ENCODE measurements at regions not wholly inside any gene's neighbourhood (a gene's known extent, or its start where the extent isn't known, plus 50 kb on each side); places are given as distances from the start of the nearest gene placed in this dataset.
"Not testable (repeated sequence)": the region's sequence is repeated elsewhere in the genome, so short reads cannot be mapped to it uniquely, and the experiment has no call there.

GRCh38 chrX:45445745-45446412, 245.2 kb upstream of the DIPK2B start:
- no peak for DNase-seq

DNA sequence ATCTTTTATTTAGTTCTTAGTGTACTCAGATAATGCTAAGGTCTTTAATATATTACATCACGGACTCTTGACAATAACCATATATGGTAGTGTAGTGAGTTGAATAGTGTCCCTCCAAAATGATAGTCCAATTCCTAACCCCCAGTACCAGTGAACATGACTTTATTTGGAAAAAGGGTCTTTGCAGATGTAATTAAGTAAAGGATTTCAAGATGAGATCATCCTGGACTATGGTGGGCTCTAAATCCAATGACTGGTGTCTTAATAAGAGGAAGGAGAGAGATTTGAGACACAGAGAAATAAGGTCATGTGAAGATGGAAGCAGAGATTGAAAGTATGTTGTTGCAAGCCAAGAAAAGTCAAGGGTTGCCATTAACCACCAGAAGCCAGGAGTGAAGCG, 236.5 kb upstream of the DIPK2B start:
- DNase-seq: no peak

GRCh38 chrX:45435481-45435880, 234.8 kb upstream of the DIPK2B start:
- no peak for DNase-seq

GRCh38 chrX:45434231-45434630, 233.6 kb upstream of the DIPK2B start:
- DNase-seq: no peak

- no peak for DNase-seq
These were observed 228.2 kb upstream of the DIPK2B start for GRCh38 chrX:45428831-45429230.

DNA sequence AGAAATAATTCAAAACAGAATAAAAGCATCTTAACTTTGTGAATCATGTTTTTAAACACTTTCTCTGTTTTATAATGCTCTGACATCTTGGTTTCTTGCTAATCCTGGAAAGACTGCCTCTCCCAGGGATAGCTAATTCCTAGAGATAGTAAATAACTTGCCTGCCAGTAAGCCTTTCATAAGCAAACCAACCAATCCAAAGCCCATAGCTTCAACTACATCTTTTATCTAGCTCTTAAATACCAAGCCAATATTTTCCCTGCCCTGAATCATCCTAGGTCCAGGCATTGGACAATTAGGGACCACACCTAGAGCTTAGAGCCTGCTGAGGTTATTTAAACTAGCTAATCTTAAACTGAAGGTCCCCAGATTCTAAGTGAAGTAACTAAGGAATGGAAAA, 223.7 kb upstream of the DIPK2B start:
- no peak for DNase-seq

GRCh38 chrX:45422216-45422925, 221.7 kb upstream of the DIPK2B start:
- DNase-seq: no peak

DNA sequence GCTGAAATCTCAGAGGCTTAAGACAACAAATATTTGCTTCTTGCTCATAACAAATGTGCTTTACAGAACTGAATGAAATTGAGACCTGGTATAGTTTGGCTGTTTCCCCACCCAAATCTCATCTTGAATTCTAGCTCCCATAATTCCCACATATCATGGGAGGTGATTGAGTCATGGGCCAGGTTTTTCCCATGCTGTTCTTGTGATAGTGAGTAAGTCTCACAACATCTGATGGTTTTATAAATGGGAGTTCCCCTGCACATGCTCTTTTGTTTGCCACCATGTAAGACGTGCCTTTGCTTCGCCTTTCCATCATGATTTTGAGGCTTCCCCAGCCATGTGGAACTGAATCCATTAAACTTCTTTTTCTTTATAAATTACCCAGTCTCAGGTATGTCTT, 221.1 kb upstream of the DIPK2B start:
- DNase-seq: no peak

DNA sequence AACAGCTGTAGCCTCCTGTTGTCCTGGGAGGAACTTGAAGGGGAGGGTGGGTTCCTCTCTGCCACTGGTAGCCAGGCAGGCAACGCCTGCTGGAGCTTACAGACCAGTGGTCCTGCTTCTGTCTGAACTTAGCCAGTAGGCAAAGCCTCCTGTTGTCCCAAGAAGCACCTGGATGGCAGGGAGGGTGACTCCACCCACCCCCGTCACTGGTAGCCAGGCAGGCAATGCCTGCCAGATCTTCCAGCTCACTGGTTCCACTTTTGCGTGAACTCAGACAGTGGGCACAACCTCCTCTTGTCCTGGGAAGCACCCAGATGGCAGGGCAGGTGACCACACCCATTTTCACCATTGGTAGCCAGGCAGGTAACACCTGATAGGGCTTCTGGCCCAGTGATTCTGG, 203.5 kb upstream of the DIPK2B start:
- DNase-seq: no peak

DNA sequence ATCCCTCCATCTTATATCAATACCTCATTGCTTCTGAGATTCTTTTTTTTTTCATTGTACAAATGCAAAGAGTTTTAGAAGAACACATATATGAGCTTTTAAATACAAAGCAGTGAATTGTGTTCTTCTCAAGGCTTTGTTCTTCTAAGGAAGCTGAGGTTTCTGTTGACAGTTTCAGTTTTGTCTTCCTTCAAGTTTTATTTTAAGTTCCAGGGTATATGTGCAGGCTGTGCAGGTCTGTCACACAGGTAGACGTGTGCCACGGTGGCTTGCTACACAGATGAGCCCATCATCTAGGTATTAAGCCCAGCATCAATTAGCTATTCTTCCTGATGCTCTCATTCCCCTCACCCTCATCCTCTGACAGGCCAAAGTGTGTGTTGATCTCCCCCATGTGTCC, 201.2 kb upstream of the DIPK2B start:
- DNase-seq: no peak

- DNase-seq: not testable (repeated sequence)
These were observed 200.5 kb upstream of the DIPK2B start for GRCh38 chrX:45400951-45401725.

DNA sequence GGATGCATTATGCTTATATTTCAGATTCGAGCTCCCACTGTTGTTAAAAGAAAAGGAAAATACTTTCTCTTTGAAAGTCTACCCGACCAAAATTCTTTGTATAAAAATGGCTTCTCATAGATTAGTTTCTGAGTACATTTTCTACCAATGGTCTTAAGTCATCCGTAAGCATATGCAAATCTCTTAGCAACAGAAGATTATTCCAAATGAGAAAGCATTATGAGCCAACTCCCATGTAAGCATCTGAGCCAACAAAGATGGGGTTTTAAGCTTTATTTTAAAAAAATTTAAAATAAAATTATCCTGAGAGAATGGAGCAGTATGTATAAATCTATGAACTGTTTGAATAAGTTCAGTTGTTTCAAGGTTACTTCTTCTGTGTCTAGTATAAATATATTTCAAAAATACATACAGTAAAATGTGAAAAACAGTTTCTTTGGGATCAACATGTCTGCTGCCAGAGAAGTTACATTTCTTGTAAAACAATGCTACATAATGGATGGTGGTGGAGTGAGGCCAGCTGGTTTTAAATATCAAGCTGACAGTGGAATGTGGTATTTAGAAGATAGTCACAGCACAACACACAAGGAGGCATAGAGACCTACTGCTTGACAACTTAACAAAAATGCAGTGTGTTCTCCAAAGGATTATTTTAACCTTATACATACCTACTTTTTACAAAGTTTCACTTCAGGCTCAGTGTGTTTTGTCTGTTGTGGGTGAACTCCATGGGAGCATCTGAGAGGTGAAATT, 199.5 kb upstream of the DIPK2B start:
- DNase-seq: no peak

DNA sequence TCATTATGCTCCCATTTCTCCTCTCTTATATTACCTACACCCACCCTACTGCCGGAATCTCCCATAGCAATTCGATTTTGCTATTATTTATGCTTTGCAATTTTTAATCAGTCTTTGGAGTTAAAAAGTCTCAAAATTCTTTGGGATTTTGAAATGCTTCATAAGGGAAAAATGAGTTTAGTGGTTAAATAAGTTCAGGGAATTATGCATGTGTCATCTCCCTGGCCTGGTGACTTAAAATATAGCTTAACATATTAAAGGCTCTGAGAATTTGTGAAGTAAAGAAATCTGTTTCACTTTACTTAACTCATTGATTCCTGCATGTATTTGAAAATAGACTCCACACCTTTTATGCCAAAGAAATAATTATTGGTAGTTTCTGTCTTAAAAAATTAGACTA, 185.1 kb upstream of the DIPK2B start:
- DNase-seq: no peak

GRCh38 chrX:45381841-45382240, 181.2 kb upstream of the DIPK2B start:
- DNase-seq: no peak

GRCh38 chrX:45381366-45381765, 180.7 kb upstream of the DIPK2B start:
- DNase-seq: no peak

- no peak for DNase-seq
These were observed 178.6 kb upstream of the DIPK2B start for GRCh38 chrX:45379236-45379635.

DNA sequence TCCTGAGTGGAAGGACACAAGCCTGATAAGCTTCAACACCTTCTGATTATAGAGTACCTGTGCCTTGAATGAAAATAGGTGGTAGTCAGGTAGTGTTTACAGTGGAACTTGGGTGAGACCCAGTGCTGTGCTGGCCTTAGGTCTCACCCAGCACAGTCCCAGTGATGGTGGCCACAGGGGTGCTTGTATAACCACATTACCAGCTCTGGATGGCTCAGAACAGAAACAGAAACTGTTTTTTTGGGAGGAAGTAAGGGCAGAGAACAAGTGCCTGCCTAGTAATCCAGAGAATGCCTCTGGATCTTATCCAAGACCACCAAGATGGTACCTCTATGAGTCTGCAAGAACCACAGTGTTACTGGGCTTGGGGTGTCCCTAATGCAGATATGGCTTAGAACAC, 171.5 kb upstream of the DIPK2B start:
- no peak for DNase-seq

- no peak for DNase-seq
These were observed 168.0 kb upstream of the DIPK2B start for GRCh38 chrX:45368705-45369104.

DNA sequence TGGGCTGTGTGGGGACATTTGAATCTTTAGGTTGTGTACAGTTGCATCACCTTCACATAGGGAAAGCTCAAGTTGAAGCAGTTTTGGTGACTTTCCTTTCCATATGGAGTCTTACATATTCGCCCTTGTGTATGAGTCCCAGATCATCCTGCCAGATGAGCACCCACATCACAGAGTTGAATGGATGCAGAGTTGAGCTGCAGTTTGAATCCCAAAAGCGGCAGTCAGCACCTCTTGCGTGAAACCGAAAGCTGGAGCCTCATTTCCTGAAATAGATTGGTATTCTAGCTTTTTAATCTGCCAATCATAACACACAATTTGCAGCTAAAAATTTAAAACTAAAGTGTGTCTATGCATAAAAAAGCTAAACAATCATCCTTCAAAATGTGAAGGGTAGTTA, 162.9 kb upstream of the DIPK2B start:
- no peak for DNase-seq

GRCh38 chrX:45360571-45360970, 159.9 kb upstream of the DIPK2B start:
- DNase-seq: no peak

- no peak for DNase-seq
These were observed 157.7 kb upstream of the DIPK2B start for GRCh38 chrX:45358392-45358791.

- DNase-seq: peak; percentile 3
These were observed 152.8 kb upstream of the DIPK2B start for GRCh38 chrX:45353456-45353855.

DNA sequence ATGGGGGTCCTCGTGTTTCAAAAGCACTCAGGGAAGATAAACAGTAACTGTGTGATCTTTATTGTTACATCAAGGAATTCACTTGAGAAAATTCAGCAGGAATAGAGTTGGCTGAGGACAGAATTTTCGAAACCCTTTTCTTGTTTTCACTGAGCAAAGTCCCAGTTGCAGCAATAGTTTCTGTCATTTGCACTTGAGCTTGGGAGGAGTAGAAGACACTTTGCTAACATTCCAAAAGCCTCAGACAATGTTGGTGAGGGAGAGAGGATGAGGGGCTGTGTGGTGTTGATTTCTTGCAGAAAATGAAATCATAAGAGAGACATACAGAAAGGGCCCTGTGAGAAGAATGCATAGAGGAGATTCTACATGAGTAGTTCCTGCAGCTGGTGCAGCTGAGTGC, 151.9 kb upstream of the DIPK2B start:
- no peak for DNase-seq

All from NCI-H82 (cell line).